ENCODE measurements at regions not wholly inside any gene's neighbourhood (a gene's known extent, or its start where the extent isn't known, plus 50 kb on each side); places are given as distances from the start of the nearest gene placed in this dataset.

- TF ChIP-seq, protein P1, sequence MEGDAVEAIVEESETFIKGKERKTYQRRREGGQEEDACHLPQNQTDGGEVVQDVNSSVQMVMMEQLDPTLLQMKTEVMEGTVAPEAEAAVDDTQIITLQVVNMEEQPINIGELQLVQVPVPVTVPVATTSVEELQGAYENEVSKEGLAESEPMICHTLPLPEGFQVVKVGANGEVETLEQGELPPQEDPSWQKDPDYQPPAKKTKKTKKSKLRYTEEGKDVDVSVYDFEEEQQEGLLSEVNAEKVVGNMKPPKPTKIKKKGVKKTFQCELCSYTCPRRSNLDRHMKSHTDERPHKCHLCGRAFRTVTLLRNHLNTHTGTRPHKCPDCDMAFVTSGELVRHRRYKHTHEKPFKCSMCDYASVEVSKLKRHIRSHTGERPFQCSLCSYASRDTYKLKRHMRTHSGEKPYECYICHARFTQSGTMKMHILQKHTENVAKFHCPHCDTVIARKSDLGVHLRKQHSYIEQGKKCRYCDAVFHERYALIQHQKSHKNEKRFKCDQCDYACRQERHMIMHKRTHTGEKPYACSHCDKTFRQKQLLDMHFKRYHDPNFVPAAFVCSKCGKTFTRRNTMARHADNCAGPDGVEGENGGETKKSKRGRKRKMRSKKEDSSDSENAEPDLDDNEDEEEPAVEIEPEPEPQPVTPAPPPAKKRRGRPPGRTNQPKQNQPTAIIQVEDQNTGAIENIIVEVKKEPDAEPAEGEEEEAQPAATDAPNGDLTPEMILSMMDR (IDR thresholded peaks at IDR 0.05; ENCODE audit: borderline replicate concordance, extremely low read depth, low read length, poor library complexity, severe bottlenecking), result no peak
- TF ChIP-seq EZH2 (IDR thresholded peaks at IDR 0.05; ENCODE audit: borderline replicate concordance, low read depth, low read length, severe bottlenecking), result no peak
These were observed 135.0 kb upstream of the UBE2E2 start for GRCh38 chr3:23068016-23068728.

Data from DND-41 (cell line).